Fibroblast of skin of right biceps (primary cell): ENCODE measurements at regions not wholly inside any gene's neighbourhood (a gene's known extent, or its start where the extent isn't known, plus 50 kb on each side); places are given as distances from the start of the nearest gene placed in this dataset.

Experiments
- DNase-seq: peaks from one replicate; pipeline ENCODE4 v3.0.0-alpha.2; 2013

- DNase-seq, result no peak
Observed at GRCh38 chr1:34331020-34331926, 154.6 kb downstream of the C1orf94 start.

DNA sequence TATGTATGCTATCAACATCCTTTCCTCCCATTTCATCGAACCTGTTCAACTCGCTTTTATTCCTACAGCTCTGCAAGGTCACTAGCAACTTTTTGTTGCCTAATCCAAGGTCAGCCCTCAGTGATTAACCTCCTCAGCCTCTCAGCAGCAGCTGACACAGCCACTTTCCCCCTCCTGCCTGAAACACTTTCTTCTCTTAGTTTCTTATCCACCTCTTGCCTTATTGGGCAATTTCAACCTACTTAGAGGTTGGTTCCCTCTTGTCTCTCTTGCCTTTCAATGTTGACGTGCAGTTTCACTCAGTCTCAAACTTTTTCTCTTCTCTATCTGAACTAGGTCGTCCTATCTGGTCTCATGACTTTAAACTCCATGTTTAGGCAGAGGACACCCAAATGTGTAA is 156.3 kb downstream of the C1orf94 start:
- no peak for DNase-seq

- no peak for DNase-seq
Observed at GRCh38 chr1:34338871-34339270, 162.2 kb downstream of the C1orf94 start.

DNA sequence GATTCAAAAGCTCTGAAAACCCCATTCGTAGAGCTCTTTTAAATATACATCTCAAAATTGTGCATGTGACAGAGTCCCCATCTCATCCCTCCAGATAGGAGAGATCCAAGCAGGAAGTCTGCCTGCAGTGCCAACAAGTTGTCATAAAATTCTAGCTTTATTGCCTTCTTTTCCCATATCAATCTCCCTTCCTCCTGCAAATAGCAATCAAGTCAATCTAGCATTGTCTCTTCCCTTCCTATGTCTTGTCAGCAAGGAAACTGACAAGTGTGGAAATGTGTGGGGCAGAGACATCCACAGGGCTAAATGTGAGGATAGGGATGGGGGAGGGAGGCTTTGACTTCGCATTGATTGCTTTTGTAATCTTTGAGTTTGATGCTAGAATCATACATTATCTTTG is 165.2 kb downstream of the C1orf94 start:
- DNase-seq, result no peak

- no peak for DNase-seq
Observed at GRCh38 chr1:34342334-34342733, 165.6 kb downstream of the C1orf94 start.

DNA sequence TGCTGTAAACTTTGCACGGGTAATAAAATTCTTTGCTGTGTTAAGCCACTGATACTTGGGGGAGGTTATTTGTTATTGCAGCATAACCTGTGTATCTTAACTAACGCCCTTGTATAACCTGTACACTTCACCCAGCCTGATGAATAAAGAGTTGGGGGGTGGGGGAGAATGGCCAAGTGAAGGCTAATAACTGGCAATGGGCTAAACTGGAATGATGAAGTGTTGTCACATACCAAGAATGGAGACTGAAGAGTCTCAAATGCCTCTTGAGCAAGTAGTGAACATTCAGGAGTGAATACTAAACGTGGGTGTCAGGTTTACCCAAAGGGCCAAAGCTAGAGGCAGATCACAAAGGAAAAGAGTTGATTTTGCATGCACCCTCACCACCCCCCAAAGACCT is 169.4 kb downstream of the C1orf94 start:
- DNase-seq, result no peak

- DNase-seq, result no peak
Observed at GRCh38 chr1:34353409-34353808, 176.7 kb downstream of the C1orf94 start.

DNA sequence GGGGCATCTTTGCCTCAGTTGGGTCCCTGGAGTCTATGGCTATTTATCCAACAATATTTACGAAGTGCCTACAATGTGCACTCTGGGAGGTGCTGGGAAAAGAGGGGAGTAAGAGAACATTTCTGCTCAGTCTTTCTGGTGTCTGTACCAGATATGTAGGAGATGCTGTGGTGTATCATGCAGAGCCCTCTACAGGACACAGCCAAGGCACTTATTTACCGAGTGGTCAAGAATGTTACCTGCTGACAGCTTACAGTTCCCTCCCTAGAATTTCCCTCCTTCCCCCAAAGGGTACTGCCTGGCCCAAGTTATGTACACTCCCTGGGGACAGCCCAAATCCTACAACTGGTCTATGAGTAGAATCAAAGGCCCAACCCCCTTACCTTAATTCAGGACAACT is 177.7 kb downstream of the C1orf94 start:
- no peak for DNase-seq

DNA sequence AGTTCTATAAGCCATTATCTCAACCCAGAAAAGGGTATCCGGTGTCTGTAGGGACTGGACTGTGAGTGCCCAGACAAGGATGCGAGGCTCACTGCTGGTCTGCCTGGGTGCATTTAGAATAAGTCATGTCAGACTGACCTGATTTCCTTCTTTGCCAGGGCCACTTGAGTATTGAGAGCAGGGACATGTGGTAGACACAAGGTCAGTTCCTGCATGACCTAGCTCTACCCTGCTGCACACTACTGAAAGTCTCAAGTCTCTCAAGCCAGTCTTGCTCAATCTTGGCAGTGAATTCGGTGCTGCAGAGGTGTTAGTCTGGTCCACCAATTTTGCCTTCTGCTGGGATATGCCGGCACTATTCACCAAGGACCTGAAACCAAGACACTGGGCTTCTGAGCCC is 180.1 kb downstream of the C1orf94 start:
- DNase-seq, result no peak

- peak; percentile 36 for DNase-seq
Observed at GRCh38 chr1:34358636-34359035, 181.9 kb downstream of the C1orf94 start.

- no peak for DNase-seq
Observed at GRCh38 chr1:34359411-34359810, 182.7 kb downstream of the C1orf94 start.

GRCh38 chr1:34360574-34360973 is 183.9 kb downstream of the C1orf94 start:
- no peak for DNase-seq

DNA sequence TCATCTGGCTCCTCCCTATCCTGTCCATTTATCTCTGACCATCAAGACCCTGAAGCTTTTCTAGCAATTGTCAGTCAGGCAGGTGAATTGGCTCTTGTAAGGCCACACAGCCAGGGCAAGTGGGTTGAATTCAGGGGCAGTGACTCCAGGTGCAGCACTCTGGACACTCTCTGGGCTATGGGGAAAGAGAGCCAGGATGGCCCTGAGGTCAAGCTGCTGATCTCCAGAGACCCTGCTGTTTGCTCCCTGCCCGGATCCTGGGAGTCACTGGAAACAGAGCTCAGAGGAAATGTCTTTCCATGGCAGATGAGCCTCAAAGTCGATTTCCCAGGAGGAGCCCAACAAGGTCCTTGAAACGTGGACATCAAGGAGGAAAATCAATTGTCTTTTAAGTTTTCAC is 184.4 kb downstream of the C1orf94 start:
- DNase-seq, result no peak

GRCh38 chr1:34361781-34362357 is 185.2 kb downstream of the C1orf94 start:
- no peak for DNase-seq

DNA sequence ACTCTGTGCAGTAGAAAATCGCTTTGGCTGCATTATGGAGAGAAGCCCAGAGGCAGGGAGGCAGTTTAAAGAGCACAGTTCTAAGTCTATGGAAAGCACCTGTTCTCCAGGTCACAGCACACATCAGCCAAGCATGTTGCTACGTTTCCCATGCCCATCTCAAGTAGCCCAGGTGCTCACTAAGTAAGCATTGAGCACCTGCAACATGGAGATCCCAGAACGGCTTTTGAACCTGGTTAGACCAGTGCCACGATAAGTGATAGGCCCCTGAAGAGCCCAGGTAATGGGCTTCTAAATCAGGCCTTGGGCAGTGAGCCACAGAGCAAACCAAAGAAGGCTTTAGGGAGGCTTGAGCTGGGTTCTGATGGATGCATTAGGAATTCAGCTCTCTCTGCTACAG is 186.2 kb downstream of the C1orf94 start:
- DNase-seq, result no peak

GRCh38 chr1:34363447-34363846 is 186.7 kb downstream of the C1orf94 start:
- DNase-seq, result no peak

DNA sequence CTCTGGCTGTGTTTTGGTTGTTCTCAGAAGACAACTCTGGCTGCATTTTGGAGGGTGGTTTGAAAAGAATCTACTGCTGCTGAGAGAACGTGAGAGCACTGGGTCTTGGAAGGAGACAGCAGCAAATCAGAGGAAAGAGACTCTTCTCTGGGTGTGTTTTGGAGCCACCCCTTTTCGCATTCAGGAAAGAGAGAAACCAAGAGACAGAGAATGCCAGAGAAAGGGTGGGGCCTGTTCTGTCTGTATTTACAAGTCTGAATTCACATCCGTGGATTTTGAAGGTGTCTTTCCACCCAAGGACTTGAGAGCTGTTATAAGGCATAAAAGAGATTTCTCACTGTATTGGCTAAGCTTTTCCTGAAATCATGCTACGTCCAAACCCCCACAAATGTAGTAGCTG is 187.2 kb downstream of the C1orf94 start:
- no peak for DNase-seq

DNA sequence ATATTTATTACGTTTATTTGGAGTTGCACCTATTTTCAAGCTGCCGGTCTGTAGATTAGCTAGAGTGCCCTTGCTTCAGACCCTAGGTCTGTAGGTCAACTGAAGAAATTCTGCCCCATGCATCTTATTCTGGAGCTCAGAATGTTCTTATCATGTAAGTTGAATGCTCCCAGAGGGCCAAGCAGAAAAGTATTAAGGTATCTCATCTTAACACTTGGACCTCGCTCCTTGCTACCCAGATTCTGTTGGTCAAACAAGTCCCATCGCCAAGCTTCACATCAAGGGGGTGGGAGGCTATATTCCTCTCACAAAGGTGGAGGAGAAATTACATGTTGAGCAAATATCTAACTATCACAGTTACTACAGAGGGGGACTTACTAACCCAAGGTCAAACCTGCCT is 187.7 kb downstream of the C1orf94 start:
- no peak for DNase-seq

- no peak for DNase-seq
Observed at GRCh38 chr1:34365295-34365694, 188.6 kb downstream of the C1orf94 start.

GRCh38 chr1:34366875-34367624 is 190.3 kb downstream of the C1orf94 start:
- no peak for DNase-seq

DNA sequence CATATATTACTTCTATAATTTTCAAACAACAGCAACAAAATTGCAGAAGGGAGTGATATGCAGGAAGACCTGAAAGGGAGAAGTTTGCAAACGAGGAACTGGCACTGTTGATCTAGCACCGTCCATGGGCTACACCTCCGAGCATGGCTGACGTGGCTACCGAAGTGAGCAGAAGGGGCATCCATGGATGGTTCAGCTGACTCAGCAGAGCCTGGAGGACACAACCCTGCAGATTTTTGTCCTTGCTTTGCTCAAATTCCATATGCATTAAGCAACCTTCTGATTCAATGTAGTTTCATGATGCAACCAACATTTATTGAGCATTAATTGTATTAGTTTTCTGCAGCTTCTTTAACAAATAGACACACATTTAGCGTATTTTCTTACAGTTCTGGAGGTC is 191.2 kb downstream of the C1orf94 start:
- DNase-seq, result no peak

- no peak for DNase-seq
Observed at GRCh38 chr1:34369701-34370455, 193.2 kb downstream of the C1orf94 start.

DNA sequence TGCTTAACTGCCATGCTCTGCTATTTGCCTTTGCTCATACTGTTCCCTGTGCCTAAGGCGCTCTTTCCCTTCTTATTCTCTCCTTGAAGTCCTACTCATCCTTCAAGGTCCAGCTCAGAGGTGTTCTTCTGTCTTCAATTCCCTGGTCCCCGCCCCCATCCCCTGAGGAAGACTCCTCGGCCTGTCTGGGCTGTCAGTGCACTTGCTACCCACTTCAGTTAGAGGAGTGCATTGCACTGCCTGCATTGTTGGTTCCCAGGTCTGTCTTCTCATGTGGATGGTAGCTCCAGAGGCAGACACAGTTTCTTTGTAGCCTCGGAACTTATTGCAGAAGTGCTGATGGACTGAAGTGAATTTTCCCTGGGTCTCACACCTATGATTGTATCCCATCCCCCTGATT is 194.0 kb downstream of the C1orf94 start:
- DNase-seq, result no peak
